HEK293 (cell line): ENCODE measurements at regions not wholly inside any gene's neighbourhood (a gene's known extent, or its start where the extent isn't known, plus 50 kb on each side); places are given as distances from the start of the nearest gene placed in this dataset.

Source experiments
- BCL11A ChIP-seq: fragments of 450-650 bp; formaldehyde crosslinking; IDR thresholded peaks from 2 replicates; pipeline ENCODE4 v1.5.1; 2016; ENCODE audit warnings: low read depth, missing biosample characterization, missing genetic modification characterization
- CTCF ChIP-seq: fragments of 450-650 bp; formaldehyde crosslinking; IDR thresholded peaks from 2 replicates; pipeline ENCODE4 v1.5.1; 2016; ENCODE audit warnings: missing biosample characterization, missing genetic modification characterization
- EGR2 ChIP-seq: fragments of 450-650 bp; formaldehyde crosslinking; IDR thresholded peaks from 2 replicates; pipeline ENCODE4 v1.5.1; 2016; ENCODE audit warnings: low read depth, missing biosample characterization, missing genetic modification characterization
- PRDM1 ChIP-seq: fragments of 450-650 bp; formaldehyde crosslinking; IDR thresholded peaks from 2 replicates; pipeline ENCODE4; 2016; ENCODE audit warnings: missing biosample characterization, missing genetic modification characterization
- PRDM10 ChIP-seq: fragments of 450-650 bp; formaldehyde crosslinking; IDR thresholded peaks from 2 replicates; pipeline ENCODE4 v1.5.1; 2016; ENCODE audit warnings: missing biosample characterization, missing genetic modification characterization
- REST ChIP-seq: fragments of 450-650 bp; formaldehyde crosslinking; IDR thresholded peaks from 2 replicates; pipeline ENCODE4 v1.5.1; 2016; ENCODE audit warnings: missing biosample characterization, missing genetic modification characterization
- ZBTB1 ChIP-seq: fragments of 450-650 bp; formaldehyde crosslinking; IDR thresholded peaks from 2 replicates; pipeline ENCODE4 v1.5.1; 2016; ENCODE audit warnings: missing biosample characterization, missing genetic modification characterization
- ZBTB21 ChIP-seq: fragments of 450-650 bp; formaldehyde crosslinking; IDR thresholded peaks from 2 replicates; pipeline ENCODE4 v1.5.1; 2017; ENCODE audit warnings: missing biosample characterization, missing genetic modification characterization
- ZNF302 ChIP-seq: fragments of 450-650 bp; formaldehyde crosslinking; IDR thresholded peaks from 2 replicates; pipeline ENCODE4 v1.5.1; 2016; ENCODE audit warnings: missing biosample characterization, missing genetic modification characterization, low read depth
- ZNF514 ChIP-seq: fragments of 450-650 bp; formaldehyde crosslinking; IDR thresholded peaks from 2 replicates; pipeline ENCODE4 v1.5.1; 2016; ENCODE audit warnings: missing biosample characterization, missing genetic modification characterization
- ZNF549 ChIP-seq: fragments of 450-650 bp; IDR thresholded peaks from 2 replicates; pipeline ENCODE4 v1.5.1; 2018; ENCODE audit warnings: missing biosample characterization, missing genetic modification characterization, mild to moderate bottlenecking, inconsistent platforms, moderate library complexity
- ZNF645 ChIP-seq: fragments of 450-650 bp; formaldehyde crosslinking; IDR thresholded peaks from 2 replicates; pipeline ENCODE4; 2016; ENCODE audit warnings: missing biosample characterization, missing genetic modification characterization
- ZNF785 ChIP-seq: fragments of 450-650 bp; formaldehyde crosslinking; IDR thresholded peaks from 2 replicates; pipeline ENCODE4 v1.5.1; 2016; ENCODE audit warnings: missing biosample characterization, missing genetic modification characterization
- ZSCAN5A ChIP-seq: fragments of 450-650 bp; formaldehyde crosslinking; IDR thresholded peaks from 2 replicates; pipeline ENCODE4 v1.5.1; 2016; ENCODE audit warnings: missing biosample characterization, missing genetic modification characterization

- no peak for TF ChIP-seq ZBTB1 (tag by site-specific recombination)
- TF ChIP-seq ZNF302 (tag by site-specific recombination), result no peak
- TF ChIP-seq CTCF (tag by site-specific recombination), result no peak
- no peak for TF ChIP-seq REST (tag by site-specific recombination)
- TF ChIP-seq PRDM10, result no peak
- TF ChIP-seq ZNF785 (tag by site-specific recombination), result no peak
- TF ChIP-seq ZSCAN5A (tag by site-specific recombination), result no peak
- no peak for TF ChIP-seq EGR2
- TF ChIP-seq ZBTB21 (tag by site-specific recombination), result no peak
- no peak for TF ChIP-seq BCL11A (tag by site-specific recombination)
- no peak for TF ChIP-seq ZNF549 (tag by site-specific recombination)
- no peak for TF ChIP-seq ZNF514 (tag by site-specific recombination)
- TF ChIP-seq ZNF645, result no peak
- TF ChIP-seq PRDM1 (tag by site-specific recombination), result no peak
These were observed 72.9 kb upstream of the RGS4 start for GRCh38 chr1:162996261-162996660.
